ENCODE measurements at regions not wholly inside any gene's neighbourhood (a gene's known extent, or its start where the extent isn't known, plus 50 kb on each side); places are given as distances from the start of the nearest gene placed in this dataset.

DNA sequence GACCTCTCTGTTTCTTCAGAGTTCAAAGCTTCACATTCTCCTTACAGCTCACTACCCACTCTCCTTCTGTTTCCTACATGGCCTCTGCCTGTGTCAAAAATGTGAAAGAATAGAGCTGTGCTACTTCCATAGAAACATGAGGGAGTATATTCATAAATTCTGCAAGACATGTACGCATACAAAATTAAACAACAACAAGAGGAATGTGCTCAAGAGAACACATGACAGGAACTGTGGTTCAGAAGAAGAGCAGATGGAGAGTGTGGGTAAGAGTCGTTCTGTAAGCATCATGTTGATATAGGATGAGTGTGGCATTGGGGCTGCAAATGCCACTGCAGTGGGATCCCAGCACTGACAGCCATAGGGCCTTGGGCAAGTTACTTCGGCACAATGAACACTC is 266.6 kb upstream of the SASH1 start:
- DNase-seq (ENCODE audit: insufficient read length, low spot score) (no peak), FAIRE-seq (no peak)

DNA sequence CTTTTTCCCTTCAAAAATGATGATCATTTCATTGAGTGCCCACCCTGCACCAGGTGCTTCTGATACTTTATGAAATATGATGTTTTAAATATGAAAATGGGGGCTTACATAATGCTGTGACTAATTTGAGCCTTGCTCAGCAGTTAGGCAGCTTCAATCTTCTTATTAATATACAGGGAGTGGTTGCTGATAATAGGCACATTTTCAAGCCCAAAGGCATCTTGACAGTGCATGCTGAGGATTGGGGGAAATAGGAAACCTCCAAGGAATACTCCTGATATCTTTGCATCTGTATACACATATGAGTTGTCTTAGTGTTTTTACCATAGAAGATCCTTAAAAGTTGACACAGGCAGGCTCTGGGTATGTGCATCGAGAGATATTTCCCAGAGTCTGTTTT is 262.3 kb upstream of the SASH1 start:
- DNase-seq (ENCODE audit: insufficient read length, low spot score) (no peak), FAIRE-seq (no peak)

DNA sequence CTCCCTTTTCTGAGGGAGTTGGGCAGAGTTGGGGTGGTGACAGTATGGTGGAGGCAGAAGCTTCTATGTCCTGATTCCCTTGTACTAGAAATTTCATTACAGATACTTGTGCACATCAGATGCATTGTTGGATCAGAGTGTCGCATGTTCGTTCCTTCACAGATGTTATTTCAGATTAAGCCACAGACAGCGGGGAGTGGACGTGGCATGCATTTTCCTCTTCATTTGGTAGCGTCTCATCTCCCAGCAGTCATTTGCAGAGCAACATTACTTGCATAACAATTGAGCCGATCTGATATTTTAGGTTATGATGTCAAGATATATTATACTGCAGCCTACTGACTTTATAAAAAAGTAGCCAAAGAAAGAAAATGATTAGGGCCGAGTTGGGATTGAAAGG is 261.6 kb upstream of the SASH1 start:
- FAIRE-seq = no peak
- DNase-seq (ENCODE audit: insufficient read length, low spot score) = no peak

DNA sequence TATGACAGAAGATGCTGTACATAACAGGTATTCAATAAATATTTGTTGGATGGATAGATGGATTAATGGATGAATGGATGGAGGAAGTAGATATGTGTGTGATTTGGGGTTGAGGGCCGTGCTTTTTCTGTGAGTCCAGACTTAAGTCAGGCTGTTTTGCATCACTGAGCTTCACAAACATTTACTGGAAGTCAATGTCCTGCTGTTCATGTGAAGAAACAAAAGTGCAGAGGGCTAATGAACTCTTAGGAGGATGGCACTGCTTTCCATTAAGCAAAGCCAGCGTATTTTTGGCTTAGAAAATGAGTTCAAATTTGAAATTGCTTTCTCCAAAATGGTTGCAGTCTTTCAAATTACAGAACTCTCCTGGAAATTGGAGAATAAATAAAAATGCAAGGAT is 260.6 kb upstream of the SASH1 start:
- DNase-seq (ENCODE audit: insufficient read length, low spot score) (no peak), FAIRE-seq (no peak)

DNA sequence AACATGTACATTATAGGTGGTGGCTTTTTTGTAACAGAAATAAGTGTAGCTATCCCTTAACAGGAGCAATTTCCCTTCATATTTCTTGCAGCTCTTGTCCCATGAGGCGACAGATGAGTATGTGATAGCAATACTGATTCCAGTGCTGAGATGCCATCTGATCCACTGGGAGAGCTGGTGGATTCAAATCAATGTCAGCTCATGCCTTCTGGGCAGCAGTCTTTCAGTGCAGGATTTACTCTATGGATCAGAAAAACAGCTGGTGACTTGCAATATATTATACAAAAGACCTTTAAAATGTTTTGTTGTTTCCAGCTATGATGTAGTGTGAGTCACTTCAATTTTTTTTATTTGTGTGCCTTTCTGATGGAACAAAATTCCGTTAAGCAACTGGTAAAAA is 259.9 kb upstream of the SASH1 start:
- DNase-seq (ENCODE audit: insufficient read length, low spot score) = no peak
- FAIRE-seq = no peak

DNA sequence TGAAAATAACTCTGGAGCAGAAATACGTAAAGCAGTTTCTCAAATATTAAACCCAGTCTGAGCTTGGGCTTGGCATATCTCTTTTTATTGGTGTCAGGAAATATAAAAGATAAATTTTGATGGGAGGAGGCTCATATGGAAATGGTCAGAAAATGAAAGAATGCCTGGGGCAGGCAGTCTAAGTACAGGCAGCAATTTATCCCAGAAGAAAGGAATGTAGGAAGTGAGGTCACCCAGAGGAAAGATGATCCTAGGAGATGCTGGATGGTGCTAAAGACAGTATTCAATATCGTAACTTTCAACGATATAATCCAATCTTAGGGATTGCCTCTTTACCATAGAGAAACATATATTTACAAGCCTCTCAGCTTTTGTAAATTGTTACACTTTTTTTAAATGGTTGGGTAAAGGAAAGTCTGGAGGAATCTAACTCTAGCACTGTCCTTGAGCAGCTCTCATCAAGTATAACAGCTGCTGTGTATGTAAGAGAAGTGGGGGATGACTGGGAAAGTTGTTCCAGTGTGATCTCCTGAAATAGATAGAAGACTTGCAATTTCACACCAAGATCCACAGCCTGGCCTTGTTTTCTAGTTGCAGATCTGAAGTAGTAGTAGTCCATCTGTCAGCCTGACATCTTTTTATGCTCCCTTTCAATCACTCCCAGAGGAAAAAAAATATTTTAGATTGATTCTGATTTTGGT is 256.9 kb upstream of the SASH1 start:
- DNase-seq (ENCODE audit: insufficient read length, low spot score) (no peak), FAIRE-seq (no peak)

DNA sequence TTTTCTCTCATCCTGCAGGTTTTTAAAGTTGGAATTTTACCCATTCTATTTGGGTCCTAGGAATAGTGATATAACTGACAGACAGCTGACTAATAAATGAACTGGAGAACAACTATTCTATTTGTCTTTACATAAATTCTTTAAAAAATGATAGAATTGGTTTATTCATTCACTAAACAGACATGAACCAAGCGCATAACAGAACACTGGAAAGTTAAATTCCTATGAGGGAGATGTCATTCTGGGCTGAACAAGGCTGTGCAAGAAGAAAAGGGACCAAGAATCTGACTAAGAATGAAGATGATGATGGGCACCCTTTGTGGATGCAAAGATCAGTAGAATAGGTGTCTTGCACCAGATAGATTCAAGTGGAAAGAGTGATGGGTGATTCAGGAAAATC is 256.3 kb upstream of the SASH1 start:
- FAIRE-seq (no peak), DNase-seq (ENCODE audit: insufficient read length, low spot score) (no peak)

DNA sequence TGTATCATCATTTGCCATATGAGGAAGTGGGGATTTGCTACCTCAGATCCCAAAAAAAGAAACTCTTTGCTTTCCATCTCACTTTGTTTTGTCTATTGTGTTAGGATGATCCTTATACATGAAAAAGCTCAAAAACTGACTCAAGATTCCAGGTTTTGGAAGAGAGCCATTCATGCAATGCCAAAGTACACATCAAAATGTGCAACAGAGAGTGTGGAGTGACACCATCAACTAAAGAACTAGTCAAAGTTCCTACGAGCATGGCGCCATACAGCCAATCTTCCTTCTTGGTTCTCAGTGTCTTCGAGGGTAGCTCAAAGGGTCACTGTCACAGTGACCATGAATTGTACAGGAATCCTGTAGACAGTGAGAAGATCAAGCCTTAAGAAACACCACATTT is 255.8 kb upstream of the SASH1 start:
- FAIRE-seq (no peak), DNase-seq (ENCODE audit: insufficient read length, low spot score) (no peak)

DNA sequence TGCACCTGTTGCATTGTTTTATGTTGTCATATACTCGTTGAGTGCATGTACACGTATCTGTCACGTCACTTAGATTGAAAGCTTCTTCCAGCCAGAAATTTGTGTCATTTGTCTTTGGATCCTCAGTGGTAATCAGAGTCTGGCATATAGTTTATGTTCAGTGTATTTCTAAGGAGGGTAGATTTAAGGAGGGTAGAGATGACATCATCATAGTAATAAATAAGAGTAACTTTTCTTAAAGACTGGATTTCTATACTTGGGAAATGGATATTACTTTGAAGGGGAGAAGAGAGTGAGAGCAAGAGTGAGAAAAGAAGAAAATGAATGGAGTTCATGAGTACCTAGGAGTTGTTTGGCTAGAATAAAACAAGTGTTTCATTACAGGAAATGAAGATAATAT is 255.0 kb upstream of the SASH1 start:
- FAIRE-seq (no peak), DNase-seq (ENCODE audit: insufficient read length, low spot score) (no peak)

DNA sequence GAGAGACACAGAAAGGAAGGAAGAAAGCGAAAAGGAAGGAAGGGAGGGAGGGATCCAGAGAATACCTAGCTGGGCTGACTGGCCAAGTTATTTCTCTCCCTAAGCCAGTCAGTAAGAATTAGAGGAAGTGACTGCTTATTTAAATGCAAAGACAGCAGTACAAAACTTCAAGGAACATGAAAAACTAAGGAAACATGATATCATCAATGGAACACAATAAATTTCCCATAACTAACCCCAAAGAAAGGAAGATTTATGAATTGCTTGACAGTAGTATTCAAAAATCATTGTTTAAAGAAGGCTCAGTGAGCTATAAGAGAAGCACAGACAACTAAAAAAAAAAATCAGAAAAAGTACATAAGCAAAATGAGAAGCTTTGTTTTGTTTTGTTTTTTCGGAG is 252.3 kb upstream of the SASH1 start:
- FAIRE-seq (no peak), DNase-seq (ENCODE audit: insufficient read length, low spot score) (no peak)

DNA sequence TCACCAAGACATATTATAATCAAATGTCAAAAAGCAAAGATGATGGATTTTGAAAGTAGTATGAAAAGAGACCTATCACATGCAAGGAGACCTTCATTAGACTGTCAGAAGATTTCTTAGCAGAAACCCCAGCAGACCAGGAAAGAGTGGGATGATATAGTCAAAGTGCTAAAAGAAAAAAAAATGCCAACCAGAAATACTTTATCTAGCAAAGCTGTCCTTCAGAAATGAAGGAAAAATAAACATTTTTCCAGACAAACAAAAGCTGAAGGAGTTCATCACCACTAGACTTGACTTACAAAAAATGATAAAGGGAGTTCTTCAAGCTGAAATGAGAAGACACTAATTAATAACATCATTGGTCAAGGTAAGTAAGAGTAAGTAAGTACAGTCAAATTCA is 251.2 kb upstream of the SASH1 start:
- FAIRE-seq = no peak
- DNase-seq (ENCODE audit: insufficient read length, low spot score) = no peak

DNA sequence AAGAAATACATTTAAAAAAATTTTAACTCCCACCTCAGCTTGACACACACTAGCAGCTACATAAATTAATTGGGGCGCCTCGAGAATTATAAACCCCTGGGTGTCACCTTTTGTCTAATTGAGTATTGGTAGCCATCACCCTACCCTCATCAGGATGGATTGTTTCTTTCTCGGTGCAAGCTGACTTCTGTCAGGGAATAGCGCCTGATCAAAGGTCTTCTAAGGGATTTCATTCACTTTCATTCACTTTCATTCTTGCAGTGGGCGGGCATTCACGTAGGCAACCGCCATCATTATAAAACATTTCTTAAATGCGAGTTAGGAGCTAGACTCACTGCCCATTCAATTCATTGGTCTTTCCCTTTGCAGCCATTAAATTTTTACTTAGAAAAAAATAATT is 239.2 kb upstream of the SASH1 start:
- FAIRE-seq = no peak
- DNase-seq (ENCODE audit: insufficient read length, low spot score) = no peak

DNA sequence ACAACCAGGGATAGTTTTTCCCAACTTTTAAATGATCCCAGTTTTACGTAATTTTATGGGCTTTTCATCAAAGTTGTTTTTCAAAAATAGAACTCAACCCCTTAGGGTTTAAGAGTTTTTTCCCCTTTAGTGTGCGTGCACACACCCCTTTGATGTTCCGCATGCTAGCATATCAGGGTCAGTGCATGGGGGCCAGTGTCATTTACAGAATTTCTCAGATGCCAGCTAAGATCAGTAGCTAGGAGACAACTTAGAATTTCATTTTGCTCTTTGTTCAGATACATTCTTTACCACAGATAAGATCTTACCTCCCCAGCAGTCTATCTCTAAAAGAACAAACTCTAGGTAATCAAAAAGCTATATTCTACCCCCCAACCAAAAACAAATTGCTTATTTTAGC is 238.5 kb upstream of the SASH1 start:
- FAIRE-seq = no peak

DNA sequence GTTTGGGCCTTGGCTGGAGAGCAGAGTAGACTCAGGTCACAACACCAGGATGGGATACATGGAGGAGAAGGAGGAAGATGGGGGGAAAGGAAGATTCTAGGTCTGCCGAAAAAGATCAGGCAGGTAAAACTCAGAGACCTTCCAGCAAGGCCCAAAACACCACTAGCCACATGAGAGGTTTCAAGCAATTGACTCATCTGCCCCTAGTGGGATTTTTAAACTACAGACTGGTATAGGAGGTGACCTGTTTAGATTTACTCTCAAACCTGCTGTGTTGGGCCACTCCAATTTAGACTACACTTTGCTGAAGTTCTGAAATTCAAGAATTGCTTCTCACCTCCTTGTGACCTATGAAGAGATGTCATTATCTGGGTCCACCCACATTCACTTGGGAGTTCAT is 236.9 kb upstream of the SASH1 start:
- DNase-seq (ENCODE audit: insufficient read length, low spot score) (no peak), FAIRE-seq (no peak)

More for the DNA sequence above, 238.5 kb upstream of the SASH1 start:
- DNase-seq (ENCODE audit: insufficient read length, low spot score) = no peak

DNA sequence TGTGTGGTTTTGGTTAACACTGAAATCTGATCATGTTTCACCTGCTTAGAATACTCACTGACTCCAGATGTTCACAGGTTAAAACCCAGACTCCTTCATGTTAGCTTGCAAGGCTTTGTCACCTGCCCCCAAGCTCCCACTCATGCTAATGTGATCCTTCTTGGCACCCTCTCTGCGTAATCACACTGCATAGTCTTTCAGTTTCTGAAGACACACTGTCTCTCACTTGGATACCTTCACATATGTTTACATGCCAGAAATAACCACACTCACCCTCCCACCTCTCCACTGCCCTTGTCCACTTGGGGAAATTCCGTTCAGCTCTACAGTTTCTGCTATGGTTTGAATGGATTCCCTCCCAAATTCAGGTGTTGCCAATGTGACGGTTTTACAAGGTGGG is 234.7 kb upstream of the SASH1 start:
- DNase-seq (ENCODE audit: insufficient read length, low spot score) (no peak), FAIRE-seq (no peak)

DNA sequence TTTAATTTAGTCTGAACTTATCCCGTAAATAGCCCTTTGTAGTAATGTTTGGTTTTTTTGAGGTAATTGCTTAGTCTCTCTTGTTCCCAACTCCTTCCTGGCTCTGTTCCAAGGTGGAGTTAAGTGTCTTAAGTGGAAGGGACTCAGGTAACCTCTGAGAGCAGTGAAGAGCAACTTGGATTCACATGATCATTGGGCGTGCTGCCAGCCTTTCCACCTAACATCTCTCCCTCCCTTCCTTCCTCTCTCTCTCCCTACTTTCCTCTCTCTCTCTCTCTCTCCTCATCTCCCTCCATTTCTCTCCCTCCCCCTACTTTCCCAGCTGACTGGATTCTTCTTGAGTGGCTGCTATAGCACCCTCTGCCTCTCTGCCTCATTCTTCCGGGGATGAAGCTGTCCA is 232.9 kb upstream of the SASH1 start:
- DNase-seq (ENCODE audit: insufficient read length, low spot score) (no peak), FAIRE-seq (no peak)

DNA sequence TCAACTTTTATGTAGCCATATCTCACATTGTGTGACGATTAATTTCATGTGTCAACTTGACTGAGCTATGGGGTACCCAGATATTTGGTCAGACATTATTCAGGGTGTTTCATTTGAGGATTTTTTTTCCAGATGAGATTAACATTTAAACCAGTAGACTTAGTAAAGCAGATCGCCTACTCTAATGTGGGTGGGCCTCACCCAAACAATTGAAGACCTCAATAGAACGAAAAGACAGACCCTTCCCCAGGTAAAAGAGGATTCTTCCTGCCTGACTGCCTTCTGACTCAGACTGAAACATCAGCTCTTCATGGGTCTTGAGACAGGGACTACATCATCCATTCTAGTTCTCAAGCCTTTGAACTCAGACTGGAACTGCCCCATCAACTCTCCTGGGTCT is 231.7 kb upstream of the SASH1 start:
- no peak for FAIRE-seq

DNA sequence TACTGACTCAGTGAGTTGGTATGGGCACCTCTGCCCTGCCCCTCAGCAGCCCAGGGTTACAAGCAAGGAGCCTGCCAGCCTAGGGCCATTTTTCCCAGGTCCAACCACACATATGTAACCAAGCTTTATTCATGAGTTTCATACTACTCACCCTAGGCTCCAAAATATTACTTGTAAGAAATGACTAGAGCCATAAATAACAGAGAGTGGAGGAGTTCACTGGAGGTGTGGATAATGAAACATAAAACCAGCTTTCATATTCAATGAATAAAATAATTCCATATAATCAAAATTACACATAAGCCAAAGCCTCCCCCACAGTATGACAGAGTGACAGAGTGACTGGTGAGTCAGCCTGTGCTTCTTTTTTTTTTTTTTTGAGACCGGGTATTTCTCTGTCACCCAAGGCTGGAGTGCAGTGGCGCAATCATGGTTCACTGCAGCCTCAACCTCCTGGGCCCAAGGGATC is 229.8 kb upstream of the SASH1 start:
- DNase-seq (ENCODE audit: insufficient read length, low spot score) (no peak), FAIRE-seq (no peak)

More for the DNA sequence above, 231.7 kb upstream of the SASH1 start:
- no peak for DNase-seq (ENCODE audit: insufficient read length, low spot score)

DNA sequence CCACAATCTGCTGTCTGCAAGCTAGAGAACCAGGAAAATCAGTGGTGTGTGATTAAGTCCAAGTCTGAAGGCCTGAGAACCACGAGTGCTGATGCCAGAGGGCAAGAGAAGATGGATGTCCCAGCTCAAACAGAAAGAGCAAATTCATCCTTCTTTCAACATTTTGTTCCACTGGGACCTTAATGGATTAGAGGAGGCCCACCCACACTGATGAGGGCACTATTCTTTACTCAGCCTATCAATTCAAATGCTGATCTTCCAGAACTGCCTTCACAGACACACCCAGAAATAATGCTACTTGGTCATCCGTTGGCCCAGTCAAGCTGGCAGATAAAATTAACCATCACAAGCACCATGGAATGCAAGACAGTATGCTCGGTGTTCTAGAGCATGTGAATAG is 226.6 kb upstream of the SASH1 start:
- DNase-seq (ENCODE audit: insufficient read length, low spot score) = no peak

DNA sequence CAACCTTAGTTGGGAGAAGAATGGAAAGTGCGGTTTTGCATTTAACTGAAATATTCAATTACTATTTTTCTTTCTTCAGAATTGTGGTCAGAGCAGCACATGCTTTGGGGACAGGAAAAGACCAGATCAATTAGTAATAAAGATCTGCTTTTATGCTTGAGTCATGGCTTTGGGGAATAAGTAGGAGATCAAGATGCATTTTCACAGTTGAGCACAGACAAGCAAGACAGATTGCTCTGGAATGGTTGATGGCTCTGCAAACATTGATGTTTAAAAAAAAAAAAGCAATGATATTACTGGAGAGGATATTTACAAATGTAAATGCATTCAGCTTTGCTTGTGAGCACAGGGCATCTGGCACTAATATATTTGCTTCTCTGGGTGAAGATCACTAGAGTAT is 224.4 kb upstream of the SASH1 start:
- no peak for DNase-seq (ENCODE audit: insufficient read length, low spot score)
- no peak for FAIRE-seq

More for the DNA sequence above, 226.6 kb upstream of the SASH1 start:
- no peak for FAIRE-seq

DNA sequence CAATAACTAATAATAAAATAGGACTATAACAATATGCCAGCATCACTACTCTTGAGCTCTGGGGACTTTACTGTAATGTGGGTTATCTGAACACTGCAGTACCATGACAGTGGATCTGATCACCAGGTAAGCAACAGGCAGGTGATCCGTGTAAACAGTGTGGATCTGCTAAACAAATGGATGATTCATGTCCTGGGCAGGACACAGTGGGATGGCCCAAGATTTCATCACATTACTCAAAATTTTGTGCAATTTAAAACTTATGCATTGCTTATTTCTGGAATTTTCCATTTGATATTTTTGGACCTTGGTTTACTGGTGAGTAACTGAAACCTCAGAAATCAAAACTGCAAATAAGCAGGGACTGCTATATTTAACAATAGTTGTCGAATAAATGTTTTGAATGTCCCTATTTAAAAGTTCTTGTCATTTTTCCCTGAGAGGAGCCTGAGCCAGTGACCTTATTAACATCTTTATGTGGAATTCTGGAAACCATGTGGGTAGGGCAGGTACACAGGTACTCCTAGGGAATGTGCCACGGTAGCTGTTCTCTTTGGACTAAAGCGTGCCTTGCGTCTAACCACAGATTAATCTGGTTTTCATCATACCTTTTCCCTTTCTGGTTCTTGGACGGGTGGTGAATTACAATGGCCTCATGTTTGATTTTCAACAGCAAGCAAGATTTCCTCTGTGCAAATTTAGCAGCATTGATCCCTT is 214.5 kb upstream of the SASH1 start:
- DNase-seq (ENCODE audit: insufficient read length, low spot score) (no peak), FAIRE-seq (no peak)

DNA sequence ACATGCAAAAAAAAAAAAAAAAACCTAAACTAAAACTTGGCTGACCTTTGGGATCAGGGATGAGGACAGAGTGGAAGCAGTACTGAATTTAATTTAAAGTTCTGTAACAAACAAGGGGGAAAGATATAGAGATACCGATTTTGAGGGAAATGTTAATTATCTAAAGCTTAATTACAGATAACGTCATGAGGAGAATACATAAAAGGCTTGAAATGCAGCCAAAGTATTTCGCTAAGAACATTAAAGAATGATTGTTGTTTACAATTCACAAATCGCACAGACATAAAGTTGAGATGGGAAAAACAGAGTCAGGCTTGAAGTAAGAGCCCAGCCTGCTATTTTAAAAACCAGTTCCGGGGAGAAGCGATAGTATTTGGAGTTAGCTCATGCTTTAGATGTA is 208.0 kb upstream of the SASH1 start:
- FAIRE-seq (no peak), DNase-seq (ENCODE audit: insufficient read length, low spot score) (no peak)

DNA sequence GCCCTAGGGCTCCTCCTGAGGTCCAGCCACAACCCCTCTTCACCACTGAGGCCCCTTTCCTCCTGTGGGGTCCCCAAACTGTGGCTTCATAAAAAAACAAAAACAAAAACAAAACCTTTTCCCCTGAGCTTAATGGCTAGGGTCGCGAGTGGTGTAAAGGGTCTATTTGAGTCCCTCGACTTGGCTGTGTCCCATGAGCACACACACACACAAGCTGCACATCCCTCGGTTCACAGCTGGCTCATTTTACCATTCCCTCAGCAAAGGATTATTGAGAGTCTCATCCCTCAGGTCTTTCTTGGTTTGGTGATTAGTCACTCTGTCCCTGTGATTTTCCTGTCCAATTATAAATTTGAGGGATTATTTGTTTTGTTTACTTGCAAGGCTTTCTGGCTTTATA is 206.1 kb upstream of the SASH1 start:
- DNase-seq (ENCODE audit: insufficient read length, low spot score) (no peak), FAIRE-seq (no peak)
